B cell (primary cell): ENCODE measurements at regions not wholly inside any gene's neighbourhood (a gene's known extent, or its start where the extent isn't known, plus 50 kb on each side); places are given as distances from the start of the nearest gene placed in this dataset.

Experiments
- EZH2 ChIP-seq: IDR thresholded peaks from 2 replicates; pipeline ENCODE4 v1.6.1; 2012; ENCODE audit warnings: borderline replicate concordance, low read depth, mild to moderate bottlenecking, moderate library complexity, low read length; ENCODE audit not compliant: insufficient read depth, poor library complexity, severe bottlenecking
- TF ChIP-seq, protein P1 (sequence below): fragments of 200-600 bp; IDR thresholded peaks from one replicate; pipeline ENCODE4 v1.8.0; 2022; ENCODE audit warnings: antibody characterized with exemption, mild to moderate bottlenecking

DNA sequence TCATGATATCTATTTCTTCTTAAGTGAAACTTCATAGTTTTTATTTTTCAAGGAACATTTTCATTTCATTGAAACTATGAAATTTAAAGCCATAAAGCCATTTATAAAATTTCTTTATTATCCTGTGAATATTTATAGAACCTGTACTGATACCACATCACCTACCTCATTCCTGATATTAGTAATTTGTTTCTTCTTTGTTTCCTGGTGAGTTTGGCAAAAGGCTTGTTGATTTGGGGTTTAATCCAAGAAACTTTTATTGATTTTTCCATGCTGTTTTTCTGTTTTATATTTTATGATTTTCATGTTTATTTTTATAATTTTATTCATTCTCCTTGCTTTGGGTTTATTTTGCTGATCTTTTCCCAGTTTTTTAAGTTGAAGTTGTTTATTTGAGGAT, 669.4 kb downstream of the NXPH1 start:
- TF ChIP-seq, protein P1, sequence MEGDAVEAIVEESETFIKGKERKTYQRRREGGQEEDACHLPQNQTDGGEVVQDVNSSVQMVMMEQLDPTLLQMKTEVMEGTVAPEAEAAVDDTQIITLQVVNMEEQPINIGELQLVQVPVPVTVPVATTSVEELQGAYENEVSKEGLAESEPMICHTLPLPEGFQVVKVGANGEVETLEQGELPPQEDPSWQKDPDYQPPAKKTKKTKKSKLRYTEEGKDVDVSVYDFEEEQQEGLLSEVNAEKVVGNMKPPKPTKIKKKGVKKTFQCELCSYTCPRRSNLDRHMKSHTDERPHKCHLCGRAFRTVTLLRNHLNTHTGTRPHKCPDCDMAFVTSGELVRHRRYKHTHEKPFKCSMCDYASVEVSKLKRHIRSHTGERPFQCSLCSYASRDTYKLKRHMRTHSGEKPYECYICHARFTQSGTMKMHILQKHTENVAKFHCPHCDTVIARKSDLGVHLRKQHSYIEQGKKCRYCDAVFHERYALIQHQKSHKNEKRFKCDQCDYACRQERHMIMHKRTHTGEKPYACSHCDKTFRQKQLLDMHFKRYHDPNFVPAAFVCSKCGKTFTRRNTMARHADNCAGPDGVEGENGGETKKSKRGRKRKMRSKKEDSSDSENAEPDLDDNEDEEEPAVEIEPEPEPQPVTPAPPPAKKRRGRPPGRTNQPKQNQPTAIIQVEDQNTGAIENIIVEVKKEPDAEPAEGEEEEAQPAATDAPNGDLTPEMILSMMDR: no peak
- TF ChIP-seq EZH2: no peak
